Spleen (tissue), 7 donors: ENCODE measurements at regions not wholly inside any gene's neighbourhood (a gene's known extent, or its start where the extent isn't known, plus 50 kb on each side); places are given as distances from the start of the nearest gene placed in this dataset.

Source experiments
- POLR2A ChIP-seq, 3 donors: fragments of 450-650 bp; IDR thresholded peaks; one replicate each; pipeline ENCODE4 v1.5.1; 2017; ENCODE audit warnings: antibody characterized with exemption in 3 of 3, mild to moderate bottlenecking in 1 of 3
- TF ChIP-seq, protein P1 (sequence below), 11 experiments: fragments of 200-600 bp in 7 of 11; fragments of 450-650 bp in 4 of 11; sonication (generic) in 4 of 11; IDR thresholded peaks in 8 of 11; conservative IDR thresholded peaks in 3 of 11; 1 replicate in 7 of 11; 2 replicates in 4 of 11; pipeline versions ENCODE4 v1.4.0 to v1.8.0; 2016 to 2021; ENCODE audit warnings: antibody characterized with exemption in 11 of 11, inconsistent platforms in 4 of 11, mild to moderate bottlenecking in 1 of 11
- donor health status: DM: no; HTN: no; CAD: no; lungs with moderate emphysema.
- donor health status: DM: no; HTN: no; CAD: no.
- donor health status: DM: no; HTN: no; CAD: no.

DNA sequence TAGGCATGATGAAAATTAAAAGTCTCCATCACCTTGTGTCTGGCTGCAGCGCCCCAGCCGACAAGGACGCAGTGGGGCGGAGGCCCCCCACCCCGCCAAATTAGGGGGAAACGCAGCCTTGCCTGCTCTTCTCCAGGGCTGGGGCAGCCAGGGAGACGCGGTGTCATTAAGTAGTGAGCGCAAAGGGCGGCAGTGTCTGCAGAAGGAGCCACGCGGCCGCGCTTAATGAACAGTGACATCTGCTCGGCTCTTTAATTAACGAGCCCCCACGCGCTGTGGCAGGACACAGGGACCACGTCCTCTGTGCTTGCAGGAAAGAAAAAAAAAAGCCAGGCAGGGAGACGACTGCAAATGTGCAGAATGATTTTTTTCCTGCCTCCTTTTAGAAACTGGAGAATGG, 93.4 kb upstream of the NCOR2 start:
- TF ChIP-seq, protein P1, sequence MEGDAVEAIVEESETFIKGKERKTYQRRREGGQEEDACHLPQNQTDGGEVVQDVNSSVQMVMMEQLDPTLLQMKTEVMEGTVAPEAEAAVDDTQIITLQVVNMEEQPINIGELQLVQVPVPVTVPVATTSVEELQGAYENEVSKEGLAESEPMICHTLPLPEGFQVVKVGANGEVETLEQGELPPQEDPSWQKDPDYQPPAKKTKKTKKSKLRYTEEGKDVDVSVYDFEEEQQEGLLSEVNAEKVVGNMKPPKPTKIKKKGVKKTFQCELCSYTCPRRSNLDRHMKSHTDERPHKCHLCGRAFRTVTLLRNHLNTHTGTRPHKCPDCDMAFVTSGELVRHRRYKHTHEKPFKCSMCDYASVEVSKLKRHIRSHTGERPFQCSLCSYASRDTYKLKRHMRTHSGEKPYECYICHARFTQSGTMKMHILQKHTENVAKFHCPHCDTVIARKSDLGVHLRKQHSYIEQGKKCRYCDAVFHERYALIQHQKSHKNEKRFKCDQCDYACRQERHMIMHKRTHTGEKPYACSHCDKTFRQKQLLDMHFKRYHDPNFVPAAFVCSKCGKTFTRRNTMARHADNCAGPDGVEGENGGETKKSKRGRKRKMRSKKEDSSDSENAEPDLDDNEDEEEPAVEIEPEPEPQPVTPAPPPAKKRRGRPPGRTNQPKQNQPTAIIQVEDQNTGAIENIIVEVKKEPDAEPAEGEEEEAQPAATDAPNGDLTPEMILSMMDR (IDR thresholded peaks at IDR 0.05 in 8 of 11, conservative IDR thresholded peaks at IDR 0.05 in 3 of 11): no peak
- TF ChIP-seq POLR2A (IDR thresholded peaks at IDR 0.05): no peak
